Heart left ventricle (tissue), 16 donors: ENCODE measurements at regions not wholly inside any gene's neighbourhood (a gene's known extent, or its start where the extent isn't known, plus 50 kb on each side); places are given as distances from the start of the nearest gene placed in this dataset.

Source experiments
- ATAC-seq, 4 donors: fragments of 200-7000 bp; cut with Tn5 transposase; one replicate each; pipeline ENCODE4 v1.9.1; 2020 to 2022; ENCODE audit warnings: moderate library complexity in 4 of 4, mild to moderate bottlenecking in 3 of 4, moderate number of reproducible peaks in 1 of 4
- DNase-seq, 5 donors: peaks; one replicate each; pipeline ENCODE4 v3.0.0-alpha.2; 2020
- H3K27ac ChIP-seq, 12 donors: fragments of 200-600 bp; sonication (generic) in 4 of 12; one replicate each; pipeline versions ENCODE4 v1.5.0 to v1.8.0; 2016 to 2022; ENCODE audit warnings: mild to moderate bottlenecking in 2 of 12
- H3K27me3 ChIP-seq, 9 donors: fragments of 200-600 bp; sonication (generic) in 2 of 9; one replicate each; pipeline versions ENCODE4 v1.5.1 to v1.8.0; 2016 to 2022; ENCODE audit warnings: mild to moderate bottlenecking in 3 of 9
- H3K36me3 ChIP-seq, 9 donors: fragments of 200-600 bp; sonication (generic) in 2 of 9; one replicate each; pipeline versions ENCODE4 v1.5.0 to v1.8.0; 2018 to 2022; ENCODE audit warnings: mild to moderate bottlenecking in 2 of 9
- H3K4me1 ChIP-seq, 12 donors: fragments of 200-600 bp; sonication (generic) in 4 of 12; one replicate each; pipeline versions ENCODE4 v1.5.0 to v1.8.0; 2016 to 2022; ENCODE audit warnings: mild to moderate bottlenecking in 3 of 12
- H3K4me3 ChIP-seq, 12 donors: fragments of 200-600 bp; sonication (generic) in 4 of 12; one replicate each; pipeline versions ENCODE4 v1.5.0 to v1.8.0; 2017 to 2022; ENCODE audit warnings: mild to moderate bottlenecking in 9 of 12, moderate library complexity in 4 of 12
- H3K9me3 ChIP-seq, 12 donors: fragments of 200-600 bp; sonication (generic) in 4 of 12; one replicate each; pipeline versions ENCODE4 v1.5.0 to v1.8.0; 2016 to 2022; ENCODE audit warnings: mild to moderate bottlenecking in 1 of 12
- POLR2A ChIP-seq, 2 donors: fragments of 450-650 bp; IDR thresholded peaks; one replicate each; pipeline ENCODE4 v1.6.1; 2017; ENCODE audit warnings: antibody characterized with exemption in 2 of 2, mild to moderate bottlenecking in 2 of 2, moderate library complexity in 2 of 2
- WGBS, 4 donors: extraction: QIAGEN DNeasy Blood & Tissue Kit in 2 of 4; methylation state at CpG; one replicate each; pipeline versions ENCODE4 v1.1.5 to v1.1.7; 2013 to 2018; 5-methylcytosine and 5-hydroxymethylcytosine counted together
- intact Hi-C, 10 donors: fragments of 100-400 bp; cut with DNase I; formaldehyde crosslinking; loops; one replicate each; pipeline versions ENCODE4 v1.11.1 to v1.14.2; 2022
- TF ChIP-seq, protein P1 (sequence below), 12 donors: fragments of 200-600 bp; sonication (generic) in 4 of 12; IDR thresholded peaks; one replicate each; pipeline versions ENCODE4 v1.5.0 to v1.8.0; 2018 to 2022; ENCODE audit warnings: antibody characterized with exemption in 12 of 12, mild to moderate bottlenecking in 5 of 12
- donor health status: ischemic (EF 13 %, LVEDD 7.1; RV severe dilation, severe dysfunction).
- donor health status: healthy with polysubstance abuse.
- donor health status: DM: no; HTN: yes; CAD: no.
- donor health status: DM: no; HTN: no; CAD: no.
- donor health status: ischemic (EF 25% LVEDD 6.9; RV normal size, moderate dysfunction).
- donor health status: ischemic (EF 25% LVEDD 5.7; RV mildly dilated, moderate dysfunction).
- donor health status: healthy.
- donor health status: DM: yes; HTN: yes; CAD: no.
- donor health status: ischemic (EF 35%, LVEDD 5.7; RV mildly dilated, moderate dysfunction).
- donor health status: nonischemic (EF 11% LVEDD 7.7; RV severe dilation, severe dysfunction).
- donor health status: DM: yes; HTN: yes; CAD: no.
- donor health status: PGD.
- donor health status: ischemic (EF 29% LVEDD 5.4; RV normal size, mild dysfunction).
- donor health status: nonischemic (EF 23%, LVEDD 6.1; RV moderate dilation, normal function).

GRCh38 chr2:107001551-107001950, 115.6 kb upstream of the ST6GAL2 start:
- ATAC-seq, result no peak
- Histone ChIP-seq H3K27me3 (no peaks in the 10 kb centered on the region), H3K9me3 (no peaks in the 10 kb centered on the region), H3K27ac (no peak overlapping the region), H3K4me1 (peaks cover 0 to 7% (median 3%) of the 10 kb centered on the region in 12 donors), H3K4me3 (no peak overlapping the region), H3K36me3 (no peaks in the 10 kb centered on the region)
- 57 to 65% (median 62%) methylated on average over 5 of the region's 5 CpGs for WGBS, 4 donors
- no peak for DNase-seq
- TF ChIP-seq POLR2A (IDR thresholded peaks at IDR 0.05), result no peak
- TF ChIP-seq, protein P1, sequence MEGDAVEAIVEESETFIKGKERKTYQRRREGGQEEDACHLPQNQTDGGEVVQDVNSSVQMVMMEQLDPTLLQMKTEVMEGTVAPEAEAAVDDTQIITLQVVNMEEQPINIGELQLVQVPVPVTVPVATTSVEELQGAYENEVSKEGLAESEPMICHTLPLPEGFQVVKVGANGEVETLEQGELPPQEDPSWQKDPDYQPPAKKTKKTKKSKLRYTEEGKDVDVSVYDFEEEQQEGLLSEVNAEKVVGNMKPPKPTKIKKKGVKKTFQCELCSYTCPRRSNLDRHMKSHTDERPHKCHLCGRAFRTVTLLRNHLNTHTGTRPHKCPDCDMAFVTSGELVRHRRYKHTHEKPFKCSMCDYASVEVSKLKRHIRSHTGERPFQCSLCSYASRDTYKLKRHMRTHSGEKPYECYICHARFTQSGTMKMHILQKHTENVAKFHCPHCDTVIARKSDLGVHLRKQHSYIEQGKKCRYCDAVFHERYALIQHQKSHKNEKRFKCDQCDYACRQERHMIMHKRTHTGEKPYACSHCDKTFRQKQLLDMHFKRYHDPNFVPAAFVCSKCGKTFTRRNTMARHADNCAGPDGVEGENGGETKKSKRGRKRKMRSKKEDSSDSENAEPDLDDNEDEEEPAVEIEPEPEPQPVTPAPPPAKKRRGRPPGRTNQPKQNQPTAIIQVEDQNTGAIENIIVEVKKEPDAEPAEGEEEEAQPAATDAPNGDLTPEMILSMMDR (IDR thresholded peaks at IDR 0.05), result no peak
- intact Hi-C loops, result no loop called here

GRCh38 chr2:107001964-107002696, 116.2 kb upstream of the ST6GAL2 start:
- H3K27ac ChIP-seq, result no peak overlapping the region
- no peak overlapping the region for H3K4me3 ChIP-seq
- no peaks in the 10 kb centered on the region for H3K27me3 ChIP-seq
- H3K4me1 ChIP-seq, result peaks cover 0 to 2% (median 0%) of the 10 kb centered on the region in 12 donors
- no peak for TF ChIP-seq POLR2A (IDR thresholded peaks at IDR 0.05)
- TF ChIP-seq, protein P1 (IDR thresholded peaks at IDR 0.05), result no peak
- DNase-seq (no peak), ATAC-seq (peak in 1 of 4 donors; percentile 42)
- intact Hi-C loops, result no loop called here
- no peaks in the 10 kb centered on the region for H3K36me3 ChIP-seq
- no peaks in the 10 kb centered on the region for H3K9me3 ChIP-seq
- 60 to 74% (median 72%) methylated on average over 4 of the region's 4 CpGs for WGBS, 4 donors

- WGBS, 4 donors, result 66 to 81% (median 75%) methylated on average over 1 of the region's 1 CpG
- no peak for ATAC-seq
- no peak overlapping the region for H3K4me3 ChIP-seq
- no peaks in the 10 kb centered on the region for H3K9me3 ChIP-seq
- H3K27me3 ChIP-seq, result no peaks in the 10 kb centered on the region
- intact Hi-C loops, result no loop called here
- H3K4me1 ChIP-seq, result no peaks in the 10 kb centered on the region
- TF ChIP-seq POLR2A (IDR thresholded peaks at IDR 0.05), result no peak
- TF ChIP-seq, protein P1 (IDR thresholded peaks at IDR 0.05), result no peak
- no peak overlapping the region for H3K27ac ChIP-seq
- H3K36me3 ChIP-seq, result no peaks in the 10 kb centered on the region
- no peak for DNase-seq
These were observed 116.8 kb upstream of the ST6GAL2 start for GRCh38 chr2:107002735-107003134.

- Histone ChIP-seq H3K27me3 (no peaks in the 10 kb centered on the region), H3K27ac (no peak overlapping the region), H3K9me3 (no peaks in the 10 kb centered on the region), H3K36me3 (no peaks in the 10 kb centered on the region), H3K4me1 (no peaks in the 10 kb centered on the region), H3K4me3 (no peak overlapping the region)
- TF ChIP-seq POLR2A (IDR thresholded peaks at IDR 0.05), result no peak
- TF ChIP-seq, protein P1 (IDR thresholded peaks at IDR 0.05), result no peak
- WGBS, 4 donors, result 72 to 83% (median 78%) methylated on average over 6 of the region's 6 CpGs
- ATAC-seq (no peak), DNase-seq (no peak)
- intact Hi-C loops, result no loop called here
These were observed 119.9 kb upstream of the ST6GAL2 start for GRCh38 chr2:107005853-107006252.
